Uterus (tissue), 3 donors: ENCODE measurements at regions not wholly inside any gene's neighbourhood (a gene's known extent, or its start where the extent isn't known, plus 50 kb on each side); places are given as distances from the start of the nearest gene placed in this dataset.

ENCODE experiments used
- DNase-seq, 2 donors: peaks; one replicate each; pipeline ENCODE4 v3.0.0-alpha.2; 2019 to 2020
- H3K27ac ChIP-seq, 2 donors: fragments of 200-600 bp; sonication (generic); 1 replicate in 1 of 2; 2 replicates in 1 of 2; pipeline ENCODE4 v1.5.1; 2016 to 2018
- H3K27me3 ChIP-seq, 2 donors: fragments of 200-600 bp; sonication (generic); one replicate each; pipeline ENCODE4 v1.5.1; 2018 to 2019; ENCODE audit warnings: control low read depth in 1 of 2
- H3K36me3 ChIP-seq, 2 donors: fragments of 200-600 bp; sonication (generic); one replicate each; pipeline ENCODE4 v1.5.1; 2019; ENCODE audit warnings: control low read depth in 1 of 2
- H3K4me1 ChIP-seq, 2 donors: fragments of 200-600 bp; sonication (generic); one replicate each; pipeline ENCODE4 v1.5.1; 2018 to 2019; ENCODE audit warnings: control low read depth in 1 of 2
- H3K4me3 ChIP-seq, 2 donors: fragments of 200-600 bp; sonication (generic); 1 replicate in 1 of 2; 2 replicates in 1 of 2; pipeline ENCODE4 v1.5.1; 2018 to 2019; ENCODE audit warnings: mild to moderate bottlenecking in 1 of 2
- H3K9me3 ChIP-seq, 2 donors: fragments of 200-600 bp; sonication (generic); one replicate each; pipeline ENCODE4 v1.5.1; 2019; ENCODE audit warnings: control low read depth in 1 of 2
- POLR2A ChIP-seq, 2 donors: fragments of 450-650 bp; IDR thresholded peaks; one replicate each; pipeline ENCODE4 v1.6.1; 2016; ENCODE audit warnings: antibody characterized with exemption in 2 of 2, mild to moderate bottlenecking in 1 of 2, moderate library complexity in 1 of 2
- intact Hi-C: fragments of 100-400 bp; cut with DNase I; formaldehyde crosslinking; loops from one replicate; pipeline ENCODE4 v1.15.1; 2023; ENCODE audit warnings: low total_unique reads
- TF ChIP-seq, protein P1 (sequence below), 4 experiments: fragments of 200-600 bp in 2 of 4; fragments of 450-650 bp in 2 of 4; sonication (generic) in 2 of 4; IDR thresholded peaks; one replicate each; pipeline ENCODE4 v1.5.1; 2016 to 2019; ENCODE audit warnings: antibody characterized with exemption in 4 of 4, mild to moderate bottlenecking in 2 of 4, moderate library complexity in 1 of 4
- donor health status: DM: yes; HTN: yes; CAD: no.

GRCh38 chr5:89417515-89417914 lies 534.5 kb upstream of the MEF2C start:
- no peaks in the 10 kb centered on the region for H3K27me3 ChIP-seq
- DNase-seq, result no peak
- H3K36me3 ChIP-seq, result no peaks in the 10 kb centered on the region
- no peaks in the 10 kb centered on the region for H3K4me1 ChIP-seq
- intact Hi-C loops, result no loop called here
- no peak for TF ChIP-seq POLR2A (IDR thresholded peaks at IDR 0.05)
- TF ChIP-seq, protein P1, sequence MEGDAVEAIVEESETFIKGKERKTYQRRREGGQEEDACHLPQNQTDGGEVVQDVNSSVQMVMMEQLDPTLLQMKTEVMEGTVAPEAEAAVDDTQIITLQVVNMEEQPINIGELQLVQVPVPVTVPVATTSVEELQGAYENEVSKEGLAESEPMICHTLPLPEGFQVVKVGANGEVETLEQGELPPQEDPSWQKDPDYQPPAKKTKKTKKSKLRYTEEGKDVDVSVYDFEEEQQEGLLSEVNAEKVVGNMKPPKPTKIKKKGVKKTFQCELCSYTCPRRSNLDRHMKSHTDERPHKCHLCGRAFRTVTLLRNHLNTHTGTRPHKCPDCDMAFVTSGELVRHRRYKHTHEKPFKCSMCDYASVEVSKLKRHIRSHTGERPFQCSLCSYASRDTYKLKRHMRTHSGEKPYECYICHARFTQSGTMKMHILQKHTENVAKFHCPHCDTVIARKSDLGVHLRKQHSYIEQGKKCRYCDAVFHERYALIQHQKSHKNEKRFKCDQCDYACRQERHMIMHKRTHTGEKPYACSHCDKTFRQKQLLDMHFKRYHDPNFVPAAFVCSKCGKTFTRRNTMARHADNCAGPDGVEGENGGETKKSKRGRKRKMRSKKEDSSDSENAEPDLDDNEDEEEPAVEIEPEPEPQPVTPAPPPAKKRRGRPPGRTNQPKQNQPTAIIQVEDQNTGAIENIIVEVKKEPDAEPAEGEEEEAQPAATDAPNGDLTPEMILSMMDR (IDR thresholded peaks at IDR 0.05), result no peak
- H3K9me3 ChIP-seq, result no peaks in the 10 kb centered on the region
- H3K27ac ChIP-seq, result no peak overlapping the region
- H3K4me3 ChIP-seq, result no peak overlapping the region

DNA sequence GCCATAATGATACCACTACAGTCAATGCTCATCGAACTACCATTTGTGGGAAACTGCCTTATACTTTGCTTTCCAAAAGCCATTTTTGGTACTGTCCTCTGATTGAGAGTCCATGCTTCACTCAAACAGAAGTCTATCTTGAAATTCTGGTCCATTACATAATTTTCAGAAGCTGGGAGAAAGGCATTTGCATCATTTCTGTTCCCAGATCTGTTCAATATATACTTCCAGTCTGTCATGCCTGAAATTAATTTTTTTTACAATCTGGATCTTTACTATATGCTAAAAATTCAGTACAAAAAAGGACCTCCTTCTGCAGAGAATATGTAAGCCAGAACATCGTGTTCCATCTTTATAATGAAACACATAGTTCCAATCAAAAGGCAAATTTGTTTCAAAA lies 528.9 kb upstream of the MEF2C start:
- DNase-seq, result no peak
- intact Hi-C loops, result no loop called here
- TF ChIP-seq, protein P1 (IDR thresholded peaks at IDR 0.05), result no peak
- no peak for TF ChIP-seq POLR2A (IDR thresholded peaks at IDR 0.05)
- Histone ChIP-seq H3K4me1 (no peaks in the 10 kb centered on the region), H3K9me3 (no peaks in the 10 kb centered on the region), H3K27me3 (no peaks in the 10 kb centered on the region), H3K27ac (no peak overlapping the region), H3K36me3 (no peaks in the 10 kb centered on the region), H3K4me3 (no peak overlapping the region)

DNA sequence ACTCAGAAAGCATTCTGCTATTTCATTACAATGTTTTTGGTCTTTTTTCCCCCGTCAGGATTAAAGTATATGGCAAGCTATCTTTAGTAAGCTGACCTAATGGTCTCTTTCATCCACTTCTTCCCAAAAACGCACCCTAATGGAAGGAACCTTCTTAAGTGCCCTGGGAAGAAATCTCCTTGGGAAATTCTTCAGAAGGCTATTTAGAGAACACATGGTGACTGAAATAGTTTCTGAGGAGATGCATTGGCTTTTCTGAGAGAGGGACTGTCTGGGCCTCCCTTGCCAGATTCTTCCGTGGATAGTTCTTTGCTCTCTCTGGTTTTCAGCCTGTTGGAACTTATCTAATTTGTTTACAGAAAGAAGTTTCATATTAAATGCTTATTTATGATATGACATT lies 524.1 kb upstream of the MEF2C start:
- no peak for TF ChIP-seq POLR2A (IDR thresholded peaks at IDR 0.05)
- TF ChIP-seq, protein P1 (IDR thresholded peaks at IDR 0.05), result no peak
- no peak for DNase-seq
- no peaks in the 10 kb centered on the region for H3K36me3 ChIP-seq
- no peaks in the 10 kb centered on the region for H3K4me1 ChIP-seq
- no peaks in the 10 kb centered on the region for H3K27me3 ChIP-seq
- no peaks in the 10 kb centered on the region for H3K9me3 ChIP-seq
- H3K4me3 ChIP-seq, result no peak overlapping the region
- H3K27ac ChIP-seq, result no peak overlapping the region
- intact Hi-C loops, result no loop called here

DNA sequence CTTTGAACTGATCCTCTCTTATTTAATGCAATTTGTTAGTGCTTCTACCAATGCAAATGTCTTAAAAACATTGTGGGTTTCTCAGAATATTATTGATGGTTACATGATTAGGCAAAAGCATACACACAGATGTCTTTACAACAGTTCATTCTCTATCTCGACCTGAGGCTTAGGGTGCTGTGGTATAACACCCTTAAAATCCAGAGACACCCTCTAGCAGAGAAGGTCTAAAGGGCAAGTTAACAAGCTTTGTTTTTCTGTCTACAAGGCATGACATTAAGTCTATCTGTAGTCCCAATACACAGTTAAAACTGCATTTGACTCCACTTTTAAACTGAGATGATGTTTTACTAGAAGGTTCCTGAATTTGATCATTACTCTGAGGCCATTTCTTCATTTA lies 518.7 kb upstream of the MEF2C start:
- DNase-seq, result no peak
- TF ChIP-seq, protein P1 (IDR thresholded peaks at IDR 0.05), result no peak
- no peak for TF ChIP-seq POLR2A (IDR thresholded peaks at IDR 0.05)
- H3K27me3 ChIP-seq, result no peaks in the 10 kb centered on the region
- no peak overlapping the region for H3K4me3 ChIP-seq
- no peaks in the 10 kb centered on the region for H3K36me3 ChIP-seq
- H3K9me3 ChIP-seq, result no peaks in the 10 kb centered on the region
- no peaks in the 10 kb centered on the region for H3K4me1 ChIP-seq
- H3K27ac ChIP-seq, result no peak overlapping the region
- intact Hi-C loops, result no loop called here

DNA sequence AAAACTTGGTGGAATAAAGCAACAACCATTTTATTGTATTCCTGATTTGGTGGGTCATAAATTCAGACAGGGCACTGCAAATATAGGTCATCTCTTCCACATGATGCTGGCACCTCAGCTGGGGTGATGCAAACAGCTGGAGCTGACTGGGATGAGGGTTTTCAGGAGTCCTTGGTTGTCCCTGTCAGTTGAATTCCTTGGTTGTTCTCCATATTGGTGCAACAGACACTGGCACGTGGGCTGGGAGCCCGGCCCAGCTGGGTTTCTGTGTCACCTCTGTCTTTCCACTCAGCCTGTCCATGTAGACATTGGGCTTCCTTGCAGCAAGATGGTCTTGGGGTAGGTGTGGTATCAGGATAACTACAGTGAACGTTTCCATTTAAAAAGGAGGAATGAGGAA lies 518.0 kb upstream of the MEF2C start:
- intact Hi-C loops, result no loop called here
- Histone ChIP-seq H3K27me3 (no peaks in the 10 kb centered on the region), H3K9me3 (no peaks in the 10 kb centered on the region), H3K36me3 (no peaks in the 10 kb centered on the region), H3K4me1 (no peaks in the 10 kb centered on the region), H3K27ac (no peak overlapping the region), H3K4me3 (no peak overlapping the region)
- no peak for TF ChIP-seq POLR2A (IDR thresholded peaks at IDR 0.05)
- TF ChIP-seq, protein P1 (IDR thresholded peaks at IDR 0.05), result no peak
- DNase-seq, result no peak
